ENCODE measurements at regions not wholly inside any gene's neighbourhood (a gene's known extent, or its start where the extent isn't known, plus 50 kb on each side); places are given as distances from the start of the nearest gene placed in this dataset.

DNA sequence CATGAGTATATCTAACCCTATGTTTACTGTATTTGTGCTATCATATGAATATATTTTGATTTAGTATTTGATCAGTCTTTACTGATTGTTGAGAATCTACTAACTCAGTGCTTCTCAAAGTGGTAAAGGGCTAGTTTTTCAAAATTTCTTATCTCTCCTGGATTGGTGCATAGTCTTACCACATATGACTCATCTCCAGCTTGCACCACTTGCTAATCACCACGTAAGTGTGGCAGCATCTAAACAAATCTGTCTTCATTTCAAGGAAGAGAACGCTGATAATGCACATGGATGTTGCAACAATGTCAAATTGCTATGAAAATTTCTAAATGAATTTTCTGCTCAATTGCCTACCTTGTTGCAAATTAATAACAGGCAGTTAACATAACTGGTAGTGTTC is 299.5 kb downstream of the PAX1 start:
- no peak for TF ChIP-seq POLR2A (IDR thresholded peaks at IDR 0.05)
- TF ChIP-seq, protein P1, sequence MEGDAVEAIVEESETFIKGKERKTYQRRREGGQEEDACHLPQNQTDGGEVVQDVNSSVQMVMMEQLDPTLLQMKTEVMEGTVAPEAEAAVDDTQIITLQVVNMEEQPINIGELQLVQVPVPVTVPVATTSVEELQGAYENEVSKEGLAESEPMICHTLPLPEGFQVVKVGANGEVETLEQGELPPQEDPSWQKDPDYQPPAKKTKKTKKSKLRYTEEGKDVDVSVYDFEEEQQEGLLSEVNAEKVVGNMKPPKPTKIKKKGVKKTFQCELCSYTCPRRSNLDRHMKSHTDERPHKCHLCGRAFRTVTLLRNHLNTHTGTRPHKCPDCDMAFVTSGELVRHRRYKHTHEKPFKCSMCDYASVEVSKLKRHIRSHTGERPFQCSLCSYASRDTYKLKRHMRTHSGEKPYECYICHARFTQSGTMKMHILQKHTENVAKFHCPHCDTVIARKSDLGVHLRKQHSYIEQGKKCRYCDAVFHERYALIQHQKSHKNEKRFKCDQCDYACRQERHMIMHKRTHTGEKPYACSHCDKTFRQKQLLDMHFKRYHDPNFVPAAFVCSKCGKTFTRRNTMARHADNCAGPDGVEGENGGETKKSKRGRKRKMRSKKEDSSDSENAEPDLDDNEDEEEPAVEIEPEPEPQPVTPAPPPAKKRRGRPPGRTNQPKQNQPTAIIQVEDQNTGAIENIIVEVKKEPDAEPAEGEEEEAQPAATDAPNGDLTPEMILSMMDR (IDR thresholded peaks at IDR 0.05), result no peak
- H3K27ac ChIP-seq, result no peak overlapping the region
- DNase-seq, result no peak
- no peaks in the 10 kb centered on the region for H3K27me3 ChIP-seq
- H3K4me3 ChIP-seq (replicated peaks in 1 of 3), result no peak overlapping the region
- no peaks in the 10 kb centered on the region for H3K36me3 ChIP-seq
- WGBS, 2 donors, result 85 to 88% methylated on average over 2 of the region's 2 CpGs
- intact Hi-C loops (cut with DNase I), result no loop called here
- H3K4me1 ChIP-seq, result no peaks in the 10 kb centered on the region
- H3K9me3 ChIP-seq, result no peaks in the 10 kb centered on the region

DNA sequence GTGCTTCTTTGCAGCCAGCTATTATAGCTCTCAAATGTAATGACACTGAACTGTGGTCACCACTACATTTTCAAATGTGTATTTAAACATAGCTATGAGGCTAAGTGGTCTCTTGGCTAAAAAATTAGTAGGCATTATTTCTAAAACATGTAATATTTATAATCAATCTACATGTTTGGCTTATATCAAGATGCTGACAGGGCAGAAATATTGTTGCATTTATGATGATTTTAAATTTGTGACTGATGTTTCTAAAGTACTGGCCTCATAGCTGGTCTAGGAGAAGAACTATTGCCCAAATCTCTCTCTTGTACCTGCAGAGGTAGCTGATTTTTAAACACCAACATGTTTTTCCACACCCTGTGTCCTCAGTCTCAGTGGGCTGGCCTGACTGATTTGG is 298.2 kb downstream of the PAX1 start:
- Histone ChIP-seq H3K4me3 (replicated peaks in 1 of 3) (no peak overlapping the region), H3K27ac (no peak overlapping the region), H3K4me1 (no peaks in the 10 kb centered on the region), H3K9me3 (no peaks in the 10 kb centered on the region), H3K36me3 (no peaks in the 10 kb centered on the region), H3K27me3 (no peaks in the 10 kb centered on the region)
- intact Hi-C loops (cut with DNase I), result no loop called here
- no peak for DNase-seq
- no peak for TF ChIP-seq POLR2A (IDR thresholded peaks at IDR 0.05)
- TF ChIP-seq, protein P1 (IDR thresholded peaks at IDR 0.05), result no peak

DNA sequence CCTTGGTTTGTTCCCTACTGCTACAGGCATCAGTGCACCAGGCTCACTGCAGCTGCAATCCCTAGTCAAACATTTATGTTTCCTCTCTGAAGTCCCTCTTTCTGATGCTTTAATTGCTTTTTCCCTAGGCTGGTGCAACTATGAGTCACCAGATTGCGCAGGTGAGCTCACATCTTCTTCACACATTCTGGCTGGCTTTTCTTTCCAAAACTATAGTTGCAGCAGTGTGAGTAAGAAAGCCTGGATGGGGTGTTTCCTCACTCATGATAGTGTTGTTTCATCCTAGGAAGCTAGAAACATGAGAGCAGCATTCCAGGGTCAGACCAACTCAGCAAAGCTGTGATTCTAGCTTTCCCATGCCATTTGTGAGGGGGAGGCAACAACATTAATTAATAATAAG is 296.4 kb downstream of the PAX1 start:
- Histone ChIP-seq H3K4me1 (no peaks in the 10 kb centered on the region), H3K27me3 (no peaks in the 10 kb centered on the region), H3K27ac (no peak overlapping the region), H3K9me3 (no peaks in the 10 kb centered on the region), H3K36me3 (no peaks in the 10 kb centered on the region), H3K4me3 (replicated peaks in 1 of 3) (no peak overlapping the region)
- no peak for DNase-seq
- TF ChIP-seq POLR2A (IDR thresholded peaks at IDR 0.05), result no peak
- TF ChIP-seq, protein P1 (IDR thresholded peaks at IDR 0.05), result no peak
- intact Hi-C loops (cut with DNase I), result no loop called here
- WGBS, 2 donors, result 67 to 77% methylated on average over 1 of the region's 1 CpG

DNA sequence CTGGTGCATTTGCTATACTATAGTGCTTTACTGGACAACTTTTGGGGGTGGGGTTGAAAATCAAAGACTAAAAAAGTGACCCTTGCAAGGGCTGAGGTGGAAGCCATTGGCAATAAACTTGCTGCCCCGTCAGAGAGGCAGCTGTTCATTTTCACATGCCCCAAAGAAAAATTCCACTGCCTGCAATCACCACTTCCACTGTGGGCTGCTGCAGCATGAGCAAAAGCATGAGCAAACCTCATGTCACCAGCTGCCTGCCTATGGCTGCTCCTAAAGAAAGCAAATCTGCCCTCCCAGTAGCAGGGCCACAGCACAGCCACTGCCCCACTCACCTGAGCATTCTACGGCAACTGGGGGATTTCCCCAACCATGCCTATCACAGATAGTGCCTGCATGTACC is 290.0 kb downstream of the PAX1 start:
- Histone ChIP-seq H3K27me3 (no peaks in the 10 kb centered on the region), H3K4me1 (no peaks in the 10 kb centered on the region), H3K4me3 (replicated peaks in 1 of 3) (no peak overlapping the region), H3K27ac (no peak overlapping the region), H3K36me3 (no peaks in the 10 kb centered on the region), H3K9me3 (no peaks in the 10 kb centered on the region)
- no peak for DNase-seq
- no peak for TF ChIP-seq POLR2A (IDR thresholded peaks at IDR 0.05)
- TF ChIP-seq, protein P1 (IDR thresholded peaks at IDR 0.05), result no peak
- WGBS, 2 donors, result 80 to 81% methylated on average over 2 of the region's 2 CpGs
- intact Hi-C loops (cut with DNase I), result no loop called here

DNA sequence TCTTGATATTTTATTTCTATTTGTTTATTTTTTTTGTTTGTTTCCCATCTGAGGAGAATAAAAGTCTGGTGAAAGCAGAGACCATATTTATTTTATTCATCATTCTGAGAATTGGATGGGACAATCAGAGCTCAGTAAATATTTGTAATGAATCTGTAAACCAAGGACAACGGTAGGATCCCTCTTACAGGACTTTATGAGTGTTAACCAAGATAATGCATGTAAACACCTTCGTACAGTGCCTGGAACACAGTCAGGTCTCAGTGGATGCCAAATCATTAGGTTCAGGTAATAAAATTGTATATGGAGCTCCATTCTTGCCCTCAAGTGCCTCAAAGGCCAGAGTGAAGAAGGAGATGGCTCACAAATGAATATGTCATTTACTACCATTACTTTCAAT is 288.7 kb downstream of the PAX1 start:
- intact Hi-C loops (cut with DNase I), result no loop called here
- Histone ChIP-seq H3K4me3 (replicated peaks in 1 of 3) (no peak overlapping the region), H3K27me3 (no peaks in the 10 kb centered on the region), H3K27ac (no peak overlapping the region), H3K36me3 (no peaks in the 10 kb centered on the region), H3K9me3 (no peaks in the 10 kb centered on the region), H3K4me1 (no peaks in the 10 kb centered on the region)
- no peak for TF ChIP-seq POLR2A (IDR thresholded peaks at IDR 0.05)
- TF ChIP-seq, protein P1 (IDR thresholded peaks at IDR 0.05), result no peak
- no peak for DNase-seq
- 88 to 90% methylated on average over 2 of the region's 2 CpGs for WGBS, 2 donors

Data from thyroid gland (tissue), 4 donors.